Kidney (tissue), 13 donors: ENCODE measurements at regions not wholly inside any gene's neighbourhood (a gene's known extent, or its start where the extent isn't known, plus 50 kb on each side); places are given as distances from the start of the nearest gene placed in this dataset.
"Not testable (repeated sequence)": the region's sequence is repeated elsewhere in the genome, so short reads cannot be mapped to it uniquely, and the experiment has no call there.

ENCODE experiments used
- DNase-seq, 5 donors: peaks; one replicate each; pipeline ENCODE4 v3.0.0-alpha.2; 2013 to 2020
- FAIRE-seq: peaks from 2 replicates; lab custom pipeline; 2012; peaks lifted over from hg19 to GRCh38; lab: Jason Lieb, UNC
- H3K27ac ChIP-seq, 2 donors: one replicate each; pipeline ENCODE4 v1.7.0; 2013; ENCODE audit warnings: low read depth in 2 of 2, low read length in 2 of 2, inconsistent platforms in 1 of 2
- H3K27me3 ChIP-seq: one replicate; pipeline ENCODE4 v1.7.1; 2013; ENCODE audit warnings: low read length, inconsistent platforms; ENCODE audit not compliant: control insufficient read depth, insufficient read depth
- H3K36me3 ChIP-seq, 3 donors: one replicate each; pipeline versions ENCODE4 v1.7.0 to v1.7.1; 2013; ENCODE audit warnings: low read length in 3 of 3, control low read depth in 1 of 3, inconsistent platforms in 1 of 3; ENCODE audit not compliant: insufficient read depth in 3 of 3, control insufficient read depth in 2 of 3
- H3K4me1 ChIP-seq, 3 donors: one replicate each; pipeline versions ENCODE4 v1.7.0 to v1.7.1; 2013; ENCODE audit warnings: low read length in 3 of 3, inconsistent platforms in 1 of 3, low read depth in 1 of 3; ENCODE audit not compliant: control insufficient read depth in 2 of 3, insufficient read depth in 2 of 3
- H3K4me3 ChIP-seq, 3 donors: one replicate each; pipeline versions ENCODE4 v1.7.0 to v1.8.1; 2013; ENCODE audit warnings: low read length in 3 of 3, control low read depth in 1 of 3, inconsistent platforms in 1 of 3
- H3K9ac ChIP-seq, 3 donors: one replicate each; pipeline versions ENCODE4 v1.7.0 to v1.7.1; 2013; ENCODE audit warnings: low read length in 3 of 3, control low read depth in 1 of 3, inconsistent platforms in 1 of 3
- H3K9me3 ChIP-seq, 3 donors: one replicate each; pipeline versions ENCODE4 v1.7.0 to v1.7.1; 2013; ENCODE audit warnings: low read length in 3 of 3, control low read depth in 1 of 3, inconsistent platforms in 1 of 3; ENCODE audit not compliant: control insufficient read depth in 2 of 3, insufficient read depth in 1 of 3
- CTCF ChIP-seq: IDR thresholded peaks from 3 replicates; pipeline ENCODE4 v1.5.1; 2012; ENCODE audit warnings: mild to moderate bottlenecking, moderate library complexity, borderline replicate concordance; ENCODE audit not compliant: insufficient read depth; ENCODE audit errors: extremely low read depth
- intact Hi-C: fragments of 100-400 bp; cut with DNase I; formaldehyde crosslinking; loops from one replicate; pipeline ENCODE4 v1.11.1; 2022
- donor health status: control.
- donor health status: control.
- donor health status: control.
- donor health status: control.
- donor health status: control.
- donor health status: DM: yes; HTN: yes; CAD: no.
- donor health status: Normal renal cell carcinoma (clear cell type).

DNA sequence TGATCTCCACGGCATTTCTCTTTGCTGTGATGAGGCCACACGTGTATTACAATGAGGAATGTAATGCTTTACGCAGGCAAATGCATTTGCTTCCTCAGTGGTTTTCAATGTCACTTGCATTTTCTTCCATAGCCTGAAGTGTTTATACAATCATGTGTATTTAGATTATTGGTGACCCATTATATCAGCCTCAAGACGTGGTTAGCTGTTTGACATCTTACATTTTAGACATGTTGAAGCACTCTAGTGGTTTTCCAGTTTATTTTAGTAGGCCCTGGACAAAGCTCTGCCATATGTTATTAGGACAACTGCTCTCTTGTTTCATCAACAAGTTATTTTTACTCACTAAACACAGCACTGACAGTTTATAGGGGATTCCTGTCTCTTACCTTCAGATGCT is 200.4 kb downstream of the UTRN start:
- no peak for TF ChIP-seq CTCF
- intact Hi-C loops = no loop called here
- no peak for FAIRE-seq
- no peaks in the 10 kb centered on the region for H3K4me1 ChIP-seq
- no peak for DNase-seq
- H3K27ac ChIP-seq = no peak overlapping the region
- H3K9me3 ChIP-seq = no peaks in the 10 kb centered on the region
- H3K9ac ChIP-seq = no peak overlapping the region
- H3K27me3 ChIP-seq = no peaks in the 10 kb centered on the region
- H3K36me3 ChIP-seq = peaks cover 5 to 15% (median 10%) of the 10 kb centered on the region in 3 donors
- no peak overlapping the region for H3K4me3 ChIP-seq

DNA sequence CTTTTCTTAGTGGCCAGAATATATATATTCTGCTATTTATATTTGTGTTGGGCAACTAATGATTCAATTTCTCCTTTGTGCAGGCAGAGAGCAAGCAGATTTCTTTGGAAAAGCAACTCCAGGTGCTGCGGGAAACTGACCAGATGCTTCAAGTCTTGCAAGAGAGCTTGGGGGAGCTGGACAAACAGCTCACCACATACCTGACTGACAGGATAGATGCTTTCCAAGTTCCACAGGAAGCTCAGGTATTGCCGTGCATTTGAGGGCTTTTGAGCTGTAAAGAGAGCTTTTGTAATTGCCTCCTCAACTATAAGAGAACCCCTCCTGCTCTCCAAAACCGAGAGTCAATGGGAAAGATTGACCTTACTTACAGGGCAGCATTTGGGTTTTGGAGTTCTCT is 203.5 kb downstream of the UTRN start:
- H3K9ac ChIP-seq = no peak overlapping the region
- intact Hi-C loops = no loop called here
- H3K4me1 ChIP-seq = no peaks in the 10 kb centered on the region
- H3K36me3 ChIP-seq = peaks cover 15 to 20% (median 16%) of the 10 kb centered on the region in 3 donors
- no peak overlapping the region for H3K4me3 ChIP-seq
- DNase-seq (no peak), FAIRE-seq (no peak)
- no peak overlapping the region for H3K27ac ChIP-seq
- no peaks in the 10 kb centered on the region for H3K9me3 ChIP-seq
- no peaks in the 10 kb centered on the region for H3K27me3 ChIP-seq
- no peak for TF ChIP-seq CTCF

GRCh38 chr6:144493035-144493910 is 208.1 kb downstream of the UTRN start:
- peaks cover 5 to 17% (median 11%) of the 10 kb centered on the region in 3 donors for H3K36me3 ChIP-seq
- H3K27me3 ChIP-seq = no peaks in the 10 kb centered on the region
- H3K9ac ChIP-seq = no peak overlapping the region
- DNase-seq (no peak), FAIRE-seq (no peak)
- H3K27ac ChIP-seq = no peak overlapping the region
- intact Hi-C loops = no loop called here
- no peaks in the 10 kb centered on the region for H3K9me3 ChIP-seq
- no peak for TF ChIP-seq CTCF
- no peak overlapping the region for H3K4me3 ChIP-seq
- no peaks in the 10 kb centered on the region for H3K4me1 ChIP-seq

DNA sequence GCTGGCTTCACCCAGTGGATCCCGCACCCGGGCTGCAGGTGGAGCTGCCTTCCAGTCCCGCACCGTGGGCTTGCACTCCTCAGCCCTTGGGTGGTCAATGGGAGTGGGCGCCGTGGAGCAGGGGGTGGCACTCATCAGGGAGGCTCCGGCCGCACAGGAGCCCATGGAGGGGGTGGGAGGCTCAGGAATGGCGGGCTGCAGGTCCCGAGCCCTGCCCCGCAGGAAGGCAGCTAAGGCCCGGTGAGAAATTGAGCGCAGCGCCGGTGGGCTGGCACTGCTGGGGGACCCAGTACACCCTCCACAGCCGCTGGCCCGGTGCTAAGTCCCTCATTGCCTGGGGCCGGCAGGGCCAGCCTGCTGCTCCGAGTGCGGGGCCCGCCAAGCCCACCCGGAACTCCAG is 209.9 kb downstream of the UTRN start:
- H3K4me1 ChIP-seq, intact Hi-C loops, H3K4me3 ChIP-seq, H3K27ac ChIP-seq, DNase-seq, H3K9me3 ChIP-seq, H3K27me3 ChIP-seq, FAIRE-seq, H3K9ac ChIP-seq: not testable (repeated sequence)
- H3K36me3 ChIP-seq = peaks cover 5 to 14% (median 14%) of the 10 kb centered on the region in 3 donors
